GM21825 (cell line): ENCODE measurements at regions not wholly inside any gene's neighbourhood (a gene's known extent, or its start where the extent isn't known, plus 50 kb on each side); places are given as distances from the start of the nearest gene placed in this dataset.

ENCODE experiments used
- ATAC-seq: cut with Tn5 transposase; IDR thresholded peaks from one replicate; pipeline ENCODE4 v1.9.1; 2021; ENCODE audit warnings: mild to moderate bottlenecking, moderate library complexity; ENCODE audit not compliant: unreplicated experiment

DNA sequence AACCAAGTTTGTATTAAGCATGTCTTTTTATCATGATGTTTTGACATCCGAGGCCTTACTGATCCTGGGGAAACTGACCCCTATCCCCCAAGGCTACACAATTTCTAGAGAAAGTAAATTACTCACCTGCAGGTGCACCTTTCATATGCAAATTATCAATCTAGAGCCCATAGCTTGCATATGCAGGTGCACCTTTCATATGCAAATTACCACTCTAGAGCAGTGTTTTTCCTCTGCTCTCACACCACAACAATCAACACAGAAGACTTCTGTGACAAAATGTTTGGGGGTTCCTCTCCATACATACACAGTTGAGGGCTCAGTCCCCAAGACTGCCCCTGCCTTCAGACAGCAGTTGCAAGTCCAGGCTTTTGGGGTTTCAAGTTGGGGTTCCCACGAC is 203.7 kb upstream of the RORB start:
- ATAC-seq = no peak

DNA sequence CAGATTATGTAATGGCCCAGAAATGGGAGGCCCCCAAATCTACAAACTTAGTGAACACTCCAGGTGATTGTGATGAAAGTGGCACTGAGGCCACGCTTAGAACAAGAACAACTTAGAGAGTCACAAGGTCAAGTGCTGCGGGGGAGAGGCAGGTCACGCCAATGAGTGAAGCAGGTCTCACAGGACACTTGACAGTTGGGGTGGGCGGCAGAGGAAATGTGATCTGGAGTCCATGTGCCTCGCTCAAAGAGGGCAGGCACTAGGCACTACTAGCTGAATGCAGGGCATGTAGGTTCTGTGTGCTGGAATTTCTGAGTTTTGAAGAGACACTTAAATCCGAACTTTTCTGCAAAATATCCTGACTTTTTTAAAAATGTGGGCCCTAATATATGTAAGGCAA is 193.2 kb upstream of the RORB start:
- ATAC-seq = no peak

DNA sequence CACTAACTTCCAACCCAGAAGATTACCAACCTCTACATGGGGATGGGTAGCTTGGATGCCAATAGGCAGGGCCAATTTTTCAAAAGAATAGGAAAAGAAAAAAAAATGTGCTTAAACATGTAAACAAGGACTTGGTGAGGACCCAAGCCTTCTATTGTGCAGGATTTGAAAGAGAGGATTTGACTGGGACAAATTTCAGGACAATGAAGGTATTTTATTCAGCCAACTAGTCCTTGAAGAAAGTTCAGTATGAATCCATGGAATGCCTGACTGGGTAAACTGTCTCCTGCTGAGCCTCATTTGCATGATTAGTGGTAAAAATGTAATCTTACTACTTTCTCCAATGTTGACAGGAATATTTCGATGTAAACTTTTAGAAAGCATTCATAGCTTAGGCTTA is 192.5 kb upstream of the RORB start:
- ATAC-seq = no peak

DNA sequence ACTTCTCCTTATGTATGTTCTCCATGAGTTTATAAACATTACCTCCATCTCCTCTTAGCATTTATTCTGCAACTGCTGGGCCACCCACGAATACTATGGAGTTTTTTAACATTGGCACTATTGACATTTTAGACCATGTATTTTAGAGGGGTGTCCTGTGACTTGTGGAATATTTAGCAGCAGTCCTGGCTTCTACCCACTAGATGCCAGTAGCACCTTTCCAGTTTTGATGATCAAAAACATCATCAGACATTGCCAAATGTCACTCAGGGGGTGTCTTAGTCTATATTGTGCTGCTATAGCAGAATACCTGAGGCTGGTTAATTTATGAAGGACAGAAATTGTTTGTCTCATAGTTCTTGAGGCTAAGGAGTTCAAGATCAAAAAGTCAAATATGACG is 187.5 kb upstream of the RORB start:
- ATAC-seq = no peak

DNA sequence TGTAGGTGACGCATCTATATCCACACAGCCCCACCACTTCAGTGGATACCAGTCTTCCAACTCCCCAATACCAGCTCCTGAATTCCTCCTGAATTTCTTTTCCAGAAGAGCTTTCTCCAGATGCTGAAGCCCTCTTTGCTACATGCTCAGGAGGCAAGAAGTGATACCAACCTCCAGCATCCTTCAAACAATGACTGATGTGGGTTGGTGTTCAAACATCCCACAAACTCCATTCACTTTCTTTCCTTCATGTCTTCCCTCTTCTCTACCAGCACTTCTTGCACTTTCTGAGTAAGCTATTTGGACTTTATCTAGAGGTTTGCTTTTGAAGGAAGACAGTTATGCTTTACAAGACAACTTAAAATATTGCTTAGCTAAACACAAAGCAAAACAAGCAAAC is 179.9 kb upstream of the RORB start:
- no peak for ATAC-seq

DNA sequence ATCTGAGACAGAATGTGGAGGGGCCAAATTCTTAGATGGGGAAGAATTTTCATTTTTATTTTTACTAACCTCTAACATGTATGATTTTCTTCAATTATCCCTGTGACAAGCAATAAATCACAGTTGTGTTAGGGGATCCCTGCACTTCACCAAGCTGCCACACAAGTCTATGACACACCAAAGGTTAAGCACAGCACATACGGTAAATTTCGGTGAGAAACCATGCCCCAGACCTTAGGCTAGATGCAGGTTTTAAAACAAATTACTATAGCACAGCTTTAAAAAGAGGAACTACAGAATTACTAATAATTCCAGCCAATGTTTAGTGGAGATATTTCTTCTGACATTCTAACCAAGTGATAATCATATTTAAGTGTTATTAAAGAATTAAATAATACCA is 175.7 kb upstream of the RORB start:
- no peak for ATAC-seq

DNA sequence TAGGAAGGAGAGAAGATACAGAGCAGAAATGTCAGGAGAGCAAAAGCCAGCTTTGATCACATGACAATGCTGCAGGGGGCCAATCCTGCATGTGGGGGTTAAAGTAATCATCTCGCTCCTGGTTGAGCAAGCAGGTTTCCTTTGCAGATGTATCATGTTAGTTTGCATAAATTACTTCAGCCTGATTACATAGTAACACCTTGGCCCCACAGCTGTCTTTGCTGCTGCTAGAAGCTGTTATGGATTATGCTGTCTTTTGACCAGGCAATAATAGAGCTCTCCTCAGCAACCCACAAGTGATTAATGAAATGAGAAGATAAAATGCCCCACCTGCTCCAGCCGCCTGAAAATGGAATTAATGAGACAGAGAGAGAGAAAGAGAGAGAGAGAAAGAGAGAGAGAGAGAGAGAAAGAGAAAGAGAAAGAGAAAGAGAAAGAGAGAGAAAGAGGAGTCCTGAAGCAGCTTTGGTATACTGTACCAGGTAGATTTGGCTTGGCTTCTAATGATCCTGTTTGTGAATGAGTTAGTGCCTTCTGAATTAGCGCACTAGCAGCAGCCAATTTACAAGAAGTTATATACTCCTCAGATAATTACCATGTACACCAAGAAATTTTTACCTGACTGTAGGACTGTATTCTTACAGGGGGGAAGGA is 174.3 kb upstream of the RORB start:
- no peak for ATAC-seq

DNA sequence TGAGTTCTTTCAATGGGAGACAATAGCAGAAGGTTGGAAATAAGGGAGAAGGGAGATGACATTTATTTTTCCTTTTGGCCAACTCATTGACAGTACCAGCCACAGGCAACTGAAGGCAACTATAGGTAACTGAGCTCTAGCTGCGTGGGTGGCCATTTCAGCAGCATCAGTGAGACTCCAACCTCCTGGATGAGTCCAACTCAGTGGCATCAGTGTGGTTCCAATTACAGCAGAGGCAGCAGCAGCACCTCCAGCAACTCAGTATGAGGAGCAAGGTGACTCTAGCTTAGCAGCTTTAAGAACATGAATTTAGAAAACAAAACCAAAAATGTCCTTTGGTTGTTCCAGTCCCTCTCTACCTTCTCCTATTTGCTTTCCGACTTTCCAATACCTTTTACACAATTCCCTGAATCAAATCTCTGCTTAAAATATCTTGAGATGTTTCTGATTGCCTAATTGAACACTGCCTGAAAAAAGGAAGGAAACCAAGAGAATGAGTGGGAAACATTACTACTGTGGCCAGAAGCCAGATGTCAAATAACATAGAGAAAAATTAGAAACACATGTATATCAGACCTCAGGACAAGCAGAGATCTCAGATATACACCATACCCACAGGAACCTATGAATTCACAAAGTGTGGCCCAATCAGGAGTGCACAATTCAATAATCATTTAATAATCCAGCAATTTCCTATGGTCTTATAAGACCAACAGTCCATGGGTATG is 166.5 kb upstream of the RORB start:
- ATAC-seq = no peak

DNA sequence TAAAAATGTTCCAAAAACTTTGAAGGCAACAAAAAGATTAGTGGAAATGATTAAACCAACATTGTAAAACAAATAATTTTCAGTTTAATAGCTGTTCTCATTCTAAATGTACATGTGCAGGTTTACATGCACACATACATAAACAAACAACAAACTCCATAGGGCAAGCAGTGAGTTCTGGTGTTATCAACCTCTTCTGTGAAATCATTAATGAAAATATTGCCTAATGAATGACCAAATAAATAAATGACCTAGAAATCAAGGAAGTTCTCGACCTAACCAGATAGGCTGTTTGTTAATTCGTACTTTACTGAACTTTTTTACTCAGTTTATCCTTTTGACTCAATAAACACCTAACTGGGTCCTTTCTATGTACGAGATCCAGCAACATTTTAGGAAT is 165.5 kb upstream of the RORB start:
- no peak for ATAC-seq

DNA sequence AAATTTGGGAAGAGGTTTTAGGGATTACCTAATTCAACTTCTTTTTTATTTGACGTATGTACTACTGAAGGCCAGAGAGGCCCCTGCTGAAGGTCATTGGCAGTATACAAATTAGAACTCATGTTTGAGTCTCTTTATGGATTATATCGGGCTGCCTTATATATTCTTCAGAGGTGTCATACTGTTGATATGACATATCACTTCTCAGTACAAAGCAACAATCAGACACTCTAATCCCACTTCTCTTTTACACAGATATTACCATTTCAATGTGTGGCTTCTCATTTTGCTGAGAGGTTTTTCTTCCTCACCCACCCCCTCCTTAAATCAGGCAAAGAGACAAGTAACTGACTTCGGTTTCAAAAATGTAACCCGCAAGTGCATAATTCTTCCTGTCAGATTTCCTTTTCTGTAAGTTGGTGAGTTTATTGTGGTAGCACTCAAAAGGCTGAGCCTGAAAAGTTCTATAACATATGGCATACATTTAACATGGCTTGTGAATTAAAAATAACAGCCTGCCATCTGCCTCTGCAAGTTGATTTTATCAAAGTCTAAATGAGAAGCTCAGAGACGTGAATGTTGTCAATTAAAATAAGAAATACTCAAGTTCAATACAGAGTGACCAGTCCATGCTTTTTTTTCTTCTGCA is 163.6 kb upstream of the RORB start:
- ATAC-seq = no peak

DNA sequence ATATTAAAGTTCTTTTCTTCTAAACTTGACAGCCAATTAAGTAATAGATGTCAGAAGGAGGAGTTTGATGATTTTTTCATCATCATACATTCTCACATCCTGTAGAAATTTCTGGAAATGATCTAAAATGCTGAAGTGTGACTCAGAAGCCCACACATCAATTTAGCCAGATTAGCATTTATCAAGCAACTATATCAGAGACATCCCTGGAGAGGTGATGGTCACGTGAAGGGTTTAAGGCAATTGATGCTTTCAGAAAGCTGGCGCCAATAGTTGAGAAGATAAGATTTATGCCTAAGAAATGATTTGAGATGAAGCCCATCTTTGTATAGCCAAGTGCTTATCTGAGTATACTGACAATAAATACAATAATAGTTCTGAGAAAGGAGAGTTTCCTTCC is 162.9 kb upstream of the RORB start:
- ATAC-seq = no peak

DNA sequence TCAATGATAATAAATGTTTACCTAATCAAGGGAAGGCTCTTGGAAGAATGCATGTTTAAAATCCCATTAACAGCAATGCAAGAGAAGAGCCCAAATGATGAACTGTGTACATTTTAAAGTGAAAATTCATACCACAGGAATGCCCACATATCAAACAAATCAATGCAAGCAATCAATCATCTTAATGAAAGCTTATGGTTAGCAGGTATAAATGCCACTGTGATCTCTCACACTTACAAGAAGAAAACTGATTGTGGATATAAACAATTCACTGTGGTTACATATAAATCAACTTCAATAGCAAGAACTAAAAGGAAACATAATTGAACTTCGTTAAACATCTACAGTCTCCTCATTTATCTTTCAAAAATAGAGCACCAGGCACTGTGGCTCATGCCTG is 161.0 kb upstream of the RORB start:
- no peak for ATAC-seq

DNA sequence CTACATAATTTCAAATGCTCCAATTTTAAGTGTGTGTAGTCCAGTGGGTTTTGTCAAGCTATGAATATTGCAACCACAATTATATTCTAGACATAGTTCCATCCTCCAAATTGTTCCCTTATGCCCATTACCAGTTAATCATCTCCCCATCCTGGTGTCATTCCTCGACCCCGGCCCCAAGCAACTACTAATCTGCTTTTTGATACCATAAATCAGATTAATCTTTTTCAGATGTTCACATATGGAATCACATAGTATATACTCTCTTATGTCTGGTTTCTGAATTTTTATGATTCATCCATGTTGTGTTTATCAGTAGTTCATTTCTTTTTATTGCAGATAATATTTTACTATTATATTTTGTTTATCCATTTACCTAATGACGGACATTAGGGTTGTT is 148.4 kb upstream of the RORB start:
- no peak for ATAC-seq

DNA sequence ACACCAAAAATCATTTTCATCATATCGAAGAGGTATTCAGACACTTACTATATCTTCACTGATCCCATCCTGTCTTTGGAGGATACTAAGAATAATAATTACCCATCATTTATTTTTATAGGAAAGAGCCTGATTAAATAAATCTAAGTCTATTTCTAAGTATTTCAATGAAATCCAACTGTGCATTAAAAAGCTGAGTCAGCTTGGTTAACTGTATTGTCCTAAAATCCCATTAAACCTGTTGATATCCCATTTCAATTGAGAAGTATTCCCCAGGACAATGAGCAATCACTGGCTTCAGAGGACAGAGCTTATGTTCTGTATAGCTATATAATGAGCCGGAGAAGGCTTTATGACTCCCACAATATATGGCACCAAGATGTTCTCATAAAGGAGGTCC is 142.0 kb upstream of the RORB start:
- no peak for ATAC-seq

DNA sequence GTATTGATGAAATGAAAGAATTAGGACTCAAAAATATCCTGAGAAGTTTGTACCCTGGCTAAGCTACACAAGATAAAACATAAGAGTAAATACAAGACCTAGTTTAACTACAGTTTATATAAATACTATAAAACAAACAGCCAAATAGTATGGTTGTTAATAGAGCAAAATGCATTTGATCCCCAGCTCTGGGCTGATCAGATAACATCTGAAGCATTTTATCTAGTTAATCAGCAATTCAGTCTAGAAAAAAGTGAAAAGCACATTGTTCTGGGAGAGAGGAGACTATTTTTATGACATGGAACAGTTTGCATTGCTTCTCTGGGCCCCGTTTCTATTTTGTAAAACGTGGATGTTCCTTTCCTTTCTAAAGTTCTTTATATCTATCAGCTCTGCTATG is 139.6 kb upstream of the RORB start:
- ATAC-seq = no peak

DNA sequence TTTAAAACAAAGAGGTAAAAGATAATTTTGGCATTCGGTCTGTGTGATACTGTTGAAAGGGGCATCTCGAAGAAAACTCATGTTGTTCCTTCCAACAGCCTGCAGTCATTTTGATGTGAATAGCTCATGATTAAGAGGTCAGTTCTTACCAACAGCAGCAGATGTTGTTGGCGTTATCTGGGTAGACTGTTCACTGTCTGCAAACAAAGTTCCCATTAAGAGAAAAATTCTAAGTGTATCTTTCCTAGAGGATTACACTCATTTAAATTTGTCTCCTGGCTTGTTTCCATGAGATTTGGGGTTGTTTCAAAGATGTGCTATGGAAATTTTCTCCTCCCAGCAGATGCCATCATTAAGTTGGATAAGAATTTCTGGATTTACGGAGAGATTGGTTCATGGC is 138.2 kb upstream of the RORB start:
- ATAC-seq = no peak

DNA sequence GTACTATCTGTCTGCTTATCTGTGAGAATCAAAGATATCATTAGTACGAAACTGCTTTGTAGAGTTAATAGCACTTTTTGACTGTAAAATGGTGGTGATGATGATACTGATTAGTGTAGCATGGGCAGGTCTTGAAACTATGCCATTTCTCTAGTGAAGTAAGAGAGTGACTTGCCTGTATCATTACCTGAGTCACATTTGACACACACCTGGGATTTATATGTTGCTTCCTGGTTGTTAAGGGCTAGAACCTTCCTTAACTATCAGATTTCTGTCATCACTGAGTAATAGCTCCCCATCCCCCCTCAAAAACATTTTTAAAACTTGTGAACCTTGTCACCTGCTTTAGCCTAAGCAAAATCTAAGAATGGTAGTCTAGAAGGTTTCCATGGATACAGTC is 135.6 kb upstream of the RORB start:
- no peak for ATAC-seq

DNA sequence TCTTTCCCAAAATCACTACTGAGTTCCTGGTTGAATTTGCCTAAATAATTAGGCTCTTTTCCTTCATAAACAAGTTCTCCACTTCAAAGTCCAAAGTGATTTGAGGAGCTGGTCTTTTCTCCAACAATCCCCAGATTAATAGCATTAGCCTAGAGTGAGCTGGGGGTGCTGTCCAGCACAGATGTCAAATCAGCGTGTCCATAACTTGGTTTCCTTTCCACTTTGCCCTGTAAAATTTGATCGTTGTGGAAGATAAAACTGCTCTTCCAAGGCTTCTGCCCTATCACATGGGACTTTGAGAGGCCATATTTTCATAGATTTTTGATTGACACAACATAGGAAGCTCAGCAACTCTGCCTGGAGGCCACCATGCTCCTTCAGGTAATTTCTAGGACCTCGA is 134.7 kb upstream of the RORB start:
- ATAC-seq = no peak

DNA sequence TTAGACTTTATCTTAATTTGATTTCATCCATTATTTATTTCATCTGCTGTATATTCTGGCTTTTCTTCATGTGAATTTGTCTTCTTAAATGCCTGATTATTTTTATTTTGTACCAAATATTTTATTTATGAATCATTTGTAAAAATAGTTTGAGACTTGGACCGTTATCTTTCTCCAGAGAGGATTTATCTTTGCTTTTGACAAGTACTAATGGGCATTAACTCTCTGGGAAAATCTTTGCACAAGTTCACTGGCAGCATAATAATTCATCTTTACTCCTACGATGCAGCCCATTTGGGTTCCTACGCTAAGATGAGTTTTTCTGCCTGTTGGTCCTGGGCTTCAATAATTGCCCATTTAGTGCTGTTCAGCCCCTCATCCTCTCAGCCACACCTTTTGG is 131.0 kb upstream of the RORB start:
- no peak for ATAC-seq

DNA sequence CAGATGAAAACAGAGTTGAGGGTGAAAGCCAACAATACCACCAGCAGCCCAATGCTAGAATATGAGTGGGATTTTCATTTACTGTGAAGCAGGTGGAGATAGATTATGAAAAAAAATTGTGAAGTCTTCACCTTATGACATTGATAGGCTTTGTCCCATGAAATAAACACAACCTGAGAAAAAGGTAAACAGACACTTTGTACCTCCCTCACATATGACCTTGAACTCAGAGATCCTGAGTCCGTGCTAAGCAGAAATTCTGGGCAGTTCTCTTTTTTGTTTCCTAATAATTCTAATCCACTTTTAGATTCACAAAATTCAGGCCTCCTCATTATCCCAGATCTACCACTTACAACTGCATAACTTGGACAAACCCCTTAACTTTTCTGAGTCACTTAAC is 127.3 kb upstream of the RORB start:
- ATAC-seq = no peak

DNA sequence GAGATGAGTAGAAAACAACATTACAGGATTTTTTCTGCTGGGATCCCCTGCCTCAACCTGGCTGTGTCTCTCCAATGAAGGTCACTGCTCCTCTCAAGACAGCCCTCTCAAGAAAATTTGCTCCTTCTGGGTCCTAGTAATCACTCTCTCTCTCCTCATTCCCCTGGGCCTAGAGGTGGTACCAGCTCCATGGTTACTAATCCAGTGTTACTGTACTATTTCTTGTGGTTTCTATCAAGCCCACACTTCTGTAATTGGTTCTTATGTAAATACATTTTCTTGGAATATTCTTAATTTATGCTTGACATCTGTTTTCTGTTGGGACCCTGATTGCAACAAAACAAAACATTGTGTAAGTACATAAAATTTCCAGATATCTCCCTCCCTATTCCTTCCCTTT is 123.8 kb upstream of the RORB start:
- ATAC-seq = no peak

DNA sequence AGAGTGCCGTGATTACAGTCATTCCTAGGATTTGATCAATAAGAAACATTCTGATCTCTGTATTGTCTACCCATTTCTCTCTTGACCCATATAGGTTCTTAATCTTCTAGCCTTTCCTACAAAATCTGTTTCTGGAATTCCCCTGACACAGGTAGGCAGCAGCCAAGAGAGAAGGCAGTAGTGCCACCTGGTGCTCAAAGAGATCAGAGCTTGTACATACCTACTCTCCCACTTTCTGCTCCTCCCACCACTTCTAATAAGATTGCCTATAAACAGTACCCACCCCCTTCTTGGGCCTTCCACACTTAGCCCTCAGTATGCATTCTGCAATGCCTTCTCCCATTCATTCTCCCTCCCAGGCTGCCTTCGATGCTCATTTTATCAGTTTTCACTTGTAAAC is 117.4 kb upstream of the RORB start:
- ATAC-seq = peak; percentile 79

DNA sequence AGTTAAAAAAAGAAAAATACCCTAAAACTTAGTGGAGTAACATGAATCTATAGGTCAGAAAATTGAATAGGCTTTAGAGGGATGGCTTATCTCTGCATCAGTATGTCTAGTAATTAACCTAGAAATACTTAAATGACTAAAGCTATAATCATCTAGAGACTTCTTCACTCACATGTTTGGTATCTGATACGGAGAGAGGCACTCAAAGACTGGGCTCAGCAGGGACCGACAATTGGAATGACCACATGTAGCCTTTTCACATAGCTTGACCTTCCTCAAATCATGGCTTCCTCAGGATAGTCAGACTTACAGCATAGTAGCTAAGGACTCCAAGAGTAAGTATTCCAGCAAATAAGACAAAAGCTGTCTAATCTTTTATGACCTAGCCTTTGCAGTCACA is 105.3 kb upstream of the RORB start:
- ATAC-seq = no peak
